ENCODE measurements at regions not wholly inside any gene's neighbourhood (a gene's known extent, or its start where the extent isn't known, plus 50 kb on each side); places are given as distances from the start of the nearest gene placed in this dataset.
A peak's percentile ranks its signal among the peaks of the same experiment; 100 is the strongest.

DNA sequence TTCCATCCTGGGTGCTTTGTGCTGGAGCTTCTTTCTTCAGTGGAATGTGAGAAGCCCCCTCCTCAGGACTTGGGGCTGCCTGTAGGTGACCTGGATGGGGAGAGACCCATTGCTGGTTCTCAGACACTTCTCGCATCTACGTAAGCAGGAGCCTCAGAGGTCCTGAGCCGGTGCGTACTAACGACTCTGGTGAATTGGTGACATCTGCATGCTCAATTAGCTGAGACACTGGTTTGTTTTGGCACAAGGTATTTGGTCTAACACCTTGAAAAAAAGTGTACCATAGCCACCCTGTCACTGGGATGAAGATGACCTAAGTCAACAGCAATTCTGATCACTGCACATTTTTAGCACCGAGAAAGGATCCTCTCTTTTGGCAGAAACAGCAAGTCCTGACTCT is 57.7 kb downstream of the LRRC30 start:
- DNase-seq: no peak

DNA sequence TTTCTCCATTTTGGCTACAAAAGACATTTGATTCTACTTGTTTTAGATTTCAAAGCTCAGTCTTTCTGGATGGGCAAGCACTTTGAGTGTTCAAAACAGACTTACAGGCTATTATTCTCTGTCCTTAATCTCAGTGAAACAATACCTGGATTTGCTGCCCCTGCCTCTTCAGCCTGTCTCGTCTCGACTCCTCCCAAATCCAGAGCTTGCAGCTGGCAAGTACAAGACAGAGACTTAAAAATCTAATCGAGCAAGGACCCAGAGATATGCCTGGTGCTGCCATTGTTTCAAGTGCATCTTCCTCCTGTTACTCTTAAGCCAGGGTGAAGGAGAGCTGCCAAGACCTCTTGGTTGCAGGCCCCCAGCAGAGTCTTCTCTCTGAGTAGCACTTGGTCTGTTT is 59.2 kb downstream of the LRRC30 start:
- DNase-seq: no peak

DNA sequence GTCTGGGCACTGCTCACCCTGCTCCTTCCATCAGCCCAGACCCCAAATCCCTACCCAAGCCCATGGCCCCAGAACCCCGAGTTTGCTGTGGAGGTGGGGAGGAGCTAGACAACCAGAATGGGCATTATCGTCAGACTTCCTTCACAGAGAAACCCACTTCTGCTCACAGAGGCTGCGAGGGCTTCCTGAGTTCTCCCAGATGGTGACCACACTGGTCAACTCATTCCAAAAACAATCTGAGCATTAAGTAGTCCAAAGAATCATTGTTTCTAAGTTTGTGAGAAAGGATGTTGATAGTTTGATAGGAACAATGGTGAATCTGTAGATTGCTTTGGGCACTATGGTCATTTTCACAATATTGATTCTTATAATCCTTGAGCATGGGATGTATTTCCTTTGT is 60.2 kb downstream of the LRRC30 start:
- DNase-seq: no peak

GRCh38 chr18:7298149-7298548 is 67.3 kb downstream of the LRRC30 start:
- DNase-seq: no peak

DNA sequence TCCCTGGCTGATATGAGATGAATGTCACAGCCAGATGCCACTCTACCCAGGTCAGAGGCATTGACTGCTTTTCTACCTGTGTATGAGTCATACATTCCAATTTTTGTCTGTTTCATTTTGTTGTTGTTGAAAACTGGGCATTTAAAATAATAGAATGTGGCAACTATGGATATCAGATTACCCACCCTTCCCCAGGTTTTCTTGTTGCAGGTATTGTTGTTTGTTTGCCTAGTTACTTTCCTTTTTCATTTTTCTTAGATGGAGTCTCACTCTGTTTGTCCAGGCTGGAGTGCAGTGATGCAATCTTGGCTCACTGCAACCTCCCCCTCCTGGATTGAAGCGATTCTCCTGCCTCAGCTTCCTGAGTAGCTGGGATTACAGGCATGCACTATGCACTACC is 70.2 kb downstream of the LRRC30 start:
- no peak for DNase-seq

DNA sequence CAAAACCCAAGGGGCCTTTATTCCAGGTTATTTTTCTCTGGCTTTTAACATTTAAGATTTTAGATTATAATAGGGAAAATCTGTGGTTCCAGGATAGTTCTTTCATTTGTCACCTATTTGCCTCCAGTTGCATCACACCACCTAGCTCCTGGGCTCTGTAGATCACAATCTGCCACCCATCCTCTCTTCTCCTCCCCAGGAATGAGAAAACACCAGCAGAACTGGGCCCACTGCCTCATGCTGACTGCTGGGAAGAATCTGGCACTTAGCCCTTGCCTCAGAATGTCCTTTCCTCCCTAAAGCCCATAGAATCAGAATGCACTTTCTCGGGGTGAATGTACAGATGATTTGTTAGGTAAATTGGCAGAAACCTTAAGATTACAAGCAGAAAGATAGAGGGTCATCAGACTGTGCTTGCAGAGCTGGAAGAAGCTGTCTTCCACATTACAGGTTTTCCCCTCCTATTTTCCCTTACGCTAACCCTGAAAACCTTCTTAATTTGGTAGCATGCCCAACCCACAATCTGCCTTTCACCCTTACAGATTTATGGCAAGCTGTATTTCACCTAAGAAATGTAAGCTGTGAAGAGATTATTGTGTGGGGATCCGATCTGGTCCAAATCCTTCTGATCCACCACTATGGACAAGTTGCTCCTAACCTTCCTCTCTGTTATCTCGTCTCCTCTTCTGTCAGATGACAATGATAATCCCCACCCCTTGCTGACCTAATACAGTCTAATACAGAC is 72.6 kb downstream of the LRRC30 start:
- no peak for DNase-seq

DNA sequence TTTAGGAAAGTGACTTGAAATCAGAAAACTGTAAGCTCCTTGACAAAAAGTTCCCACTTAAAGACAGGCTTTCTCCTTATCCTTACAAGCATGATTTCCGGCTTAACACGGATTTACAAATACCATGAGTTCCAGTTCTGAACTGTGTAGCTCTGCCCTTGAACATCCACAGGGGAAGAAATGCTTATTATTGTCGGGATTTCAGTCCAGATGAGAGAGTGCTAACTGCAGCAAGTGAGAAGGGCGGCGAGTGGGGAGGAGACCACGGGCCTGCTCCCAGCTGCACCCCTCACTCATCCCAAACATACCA is 73.1 kb downstream of the LRRC30 start:
- DNase-seq: no peak

GRCh38 chr18:7305416-7305815 is 74.5 kb downstream of the LRRC30 start:
- no peak for DNase-seq

GRCh38 chr18:7307030-7307429 is 76.1 kb downstream of the LRRC30 start:
- DNase-seq: no peak

DNA sequence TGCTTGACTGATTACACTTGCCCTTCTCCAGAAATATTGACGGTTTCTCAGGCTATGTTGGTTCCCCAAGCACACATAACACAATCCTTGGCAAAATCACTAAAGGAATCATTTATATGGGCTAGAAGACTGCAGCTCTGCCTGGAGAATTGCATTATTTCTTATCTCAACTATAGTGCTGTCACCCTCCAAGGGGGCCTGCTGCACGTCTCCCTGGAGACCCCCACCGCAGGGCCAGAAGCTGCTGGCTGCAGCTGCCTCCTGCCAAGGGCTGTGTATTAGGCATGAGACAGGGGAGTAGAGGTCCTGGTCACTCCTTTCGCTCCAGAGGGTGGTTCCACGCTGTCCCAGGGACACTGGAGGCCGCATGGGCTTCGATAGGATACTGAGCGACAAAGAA is 76.6 kb downstream of the LRRC30 start:
- DNase-seq: no peak

- DNase-seq: no peak
Observed at GRCh38 chr18:7317804-7318231, 86.9 kb downstream of the LRRC30 start.

GRCh38 chr18:7319161-7319560 is 88.3 kb downstream of the LRRC30 start:
- no peak for DNase-seq

DNA sequence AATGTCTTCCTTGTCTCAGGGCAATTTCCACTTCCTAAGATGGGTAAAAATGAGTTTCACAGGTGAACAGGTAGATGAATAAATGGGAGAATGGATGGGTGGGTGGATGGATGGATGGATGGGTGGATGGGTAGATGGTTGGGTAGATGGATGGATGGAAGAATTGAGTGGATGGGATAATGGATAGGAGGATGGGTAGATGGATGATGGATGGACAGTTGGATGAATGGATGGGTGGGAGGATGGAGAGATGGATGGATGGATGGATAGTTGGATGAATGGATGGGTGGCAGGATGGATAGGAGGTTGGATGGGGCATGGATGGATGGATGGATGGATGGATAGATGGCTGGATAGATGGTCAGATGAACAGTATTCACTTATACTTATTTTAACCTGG is 90.9 kb downstream of the LRRC30 start:
- no peak for DNase-seq

- DNase-seq: no peak
Observed at GRCh38 chr18:7322817-7323485, 92.1 kb downstream of the LRRC30 start.

DNA sequence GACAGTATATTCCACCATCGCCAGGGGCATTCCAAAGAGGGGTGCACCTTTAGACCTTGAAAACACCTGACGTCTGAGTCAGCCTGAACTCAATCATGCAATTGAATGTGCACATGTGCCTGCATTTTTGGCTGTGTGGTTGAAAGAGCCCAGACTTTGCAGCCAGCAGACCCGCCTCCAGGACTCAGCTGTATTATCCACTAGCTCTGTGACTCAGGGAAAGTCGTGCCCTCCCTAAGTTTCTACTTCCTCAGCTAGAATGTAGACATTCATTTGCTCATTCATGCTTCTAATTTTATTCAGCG is 94.2 kb downstream of the LRRC30 start:
- DNase-seq: peak; percentile 28

DNA sequence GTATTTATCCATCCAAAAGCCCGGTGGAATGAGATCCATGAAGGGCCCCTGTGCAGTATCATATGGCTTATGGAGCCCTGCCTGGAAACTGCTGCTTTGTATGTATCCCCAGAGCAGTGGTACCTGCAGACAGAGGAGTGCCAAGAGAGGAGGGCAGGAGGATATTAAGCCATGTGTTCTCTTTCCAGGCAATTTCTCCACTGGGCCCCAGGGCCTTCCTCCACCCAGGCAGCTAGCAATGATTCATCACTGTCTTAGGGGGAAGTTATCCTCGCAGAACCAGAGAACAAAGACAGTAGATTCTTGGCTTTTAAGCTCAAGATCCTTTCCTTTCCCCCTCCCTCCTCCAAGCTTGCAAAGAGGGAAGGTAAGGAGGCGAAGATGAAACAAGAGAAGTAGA is 98.1 kb downstream of the LRRC30 start:
- peak; percentile 28 for DNase-seq

DNA sequence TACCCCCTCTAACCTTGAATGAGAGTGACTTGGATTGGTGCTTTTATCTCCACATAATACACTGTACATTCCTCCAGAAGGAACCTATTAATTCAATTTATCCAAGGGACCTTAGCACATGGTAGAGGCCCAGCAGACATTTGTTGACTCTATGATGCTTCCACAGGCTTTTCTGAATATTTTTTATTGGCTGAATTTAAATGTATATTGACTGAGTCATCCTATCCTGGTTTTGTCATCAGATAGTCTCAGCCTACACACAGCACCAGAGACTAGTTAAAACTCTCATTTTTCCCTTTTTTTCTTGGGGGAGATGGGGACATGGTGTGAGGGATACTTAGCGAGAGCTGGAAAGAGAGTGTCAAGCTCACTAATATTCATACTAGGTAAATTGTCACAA is 101.6 kb downstream of the LRRC30 start:
- DNase-seq: no peak

GRCh38 chr18:7333025-7333562 is 102.2 kb downstream of the LRRC30 start:
- no peak for DNase-seq

GRCh38 chr18:7334973-7335568 is 104.2 kb downstream of the LRRC30 start:
- DNase-seq: no peak

- DNase-seq: no peak
Observed at GRCh38 chr18:7336623-7337022, 105.7 kb downstream of the LRRC30 start.

GRCh38 chr18:7338846-7339245 is 108.0 kb downstream of the LRRC30 start:
- DNase-seq: no peak

DNA sequence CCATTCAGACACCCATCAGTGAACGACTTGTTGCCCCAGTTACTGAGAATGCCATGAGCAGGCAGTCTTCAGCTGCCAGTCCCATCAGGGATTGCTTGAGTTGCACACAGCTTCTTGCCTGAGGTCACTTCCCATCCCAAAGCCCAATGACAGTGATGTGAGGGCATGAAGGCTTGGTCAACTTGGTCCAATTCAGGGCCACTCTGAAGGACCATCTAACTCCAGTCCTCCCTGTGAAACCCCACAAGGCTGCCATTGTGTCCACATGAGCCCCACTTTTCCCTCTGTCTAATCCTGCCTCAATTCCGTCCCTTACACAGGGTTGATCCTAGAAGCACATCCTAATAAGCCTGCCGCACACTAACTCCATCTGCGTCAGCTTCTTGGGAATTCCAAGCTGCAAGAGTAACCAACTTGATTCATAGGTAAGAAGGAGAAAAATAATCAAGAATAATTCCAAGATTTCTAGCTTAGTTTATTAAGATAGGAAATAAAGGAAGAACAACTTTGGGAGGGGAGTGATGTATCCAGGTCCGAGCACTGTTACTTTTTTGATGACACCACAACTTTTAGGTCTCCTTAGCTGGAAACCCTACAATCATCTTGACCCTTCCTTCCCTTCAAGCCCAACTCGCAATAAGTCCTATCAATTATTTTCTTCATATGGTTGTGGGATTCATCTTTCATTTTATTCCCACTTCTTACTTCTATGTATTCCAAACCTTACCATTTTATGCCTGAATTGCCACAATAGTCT is 110.9 kb downstream of the LRRC30 start:
- no peak for DNase-seq

GRCh38 chr18:7349181-7349837 is 118.4 kb downstream of the LRRC30 start:
- no peak for DNase-seq
